IMR-90 (cell line): ENCODE measurements at regions not wholly inside any gene's neighbourhood (a gene's known extent, or its start where the extent isn't known, plus 50 kb on each side); places are given as distances from the start of the nearest gene placed in this dataset.

Source experiments
- ATAC-seq: fragments of 200-7000 bp; cut with Tn5 transposase; 2 replicates; pipeline ENCODE4 v1.9.1; 2020; ENCODE audit warnings: low read depth, mild to moderate bottlenecking, moderate library complexity
- BruUV-seq: library from RNA; stranded (reverse); fragments of 400-500 nt; replicated peaks from 2 replicates; lab custom pipeline; 2021; lab: Mats Ljungman, UMichigan
- CTCF ChIA-PET: fragments of 300-600 bp; formaldehyde crosslinking; extraction: SDS; loops from one replicate; lab custom pipeline; 2021; ENCODE audit warnings: antibody characterized with exemption; lab: Yijun Ruan, JAX
- POLR2A ChIA-PET: fragments of 300-600 bp; sonication (Branson Sonifier 250); formaldehyde crosslinking; loops from one replicate; lab custom pipeline; 2022; ENCODE audit warnings: antibody characterized with exemption; ENCODE audit not compliant: unreplicated experiment; lab: Charles Lee
- DNase-seq: peaks from one replicate; pipeline ENCODE4 v3.0.0; 2013
- H2AFZ ChIP-seq: replicated peaks from 2 replicates; pipeline ENCODE3; 2013; ENCODE audit warnings: low read length, mild to moderate bottlenecking; ENCODE audit not compliant: poor library complexity
- H2AK5ac ChIP-seq: 2 replicates; pipeline ENCODE4 v1.6.1; 2013; ENCODE audit warnings: low read depth, low read length, inconsistent platforms
- H2AK9ac ChIP-seq: replicated peaks from 2 replicates; pipeline ENCODE3; 2013; ENCODE audit warnings: mild to moderate bottlenecking, low read depth, low read length, moderate library complexity; ENCODE audit not compliant: poor library complexity
- H2BK120ac ChIP-seq: 2 replicates; pipeline ENCODE4 v1.6.1; 2013; ENCODE audit warnings: low read depth, low read length, inconsistent platforms
- H2BK15ac ChIP-seq: 3 replicates; pipeline ENCODE4 v1.6.1; 2013; ENCODE audit warnings: low read depth, low read length, inconsistent platforms
- H2BK20ac ChIP-seq: 2 replicates; pipeline ENCODE4 v1.6.1; 2013; ENCODE audit warnings: low read depth, mild to moderate bottlenecking, inconsistent platforms, low read length, moderate library complexity
- H2BK5ac ChIP-seq: 2 replicates; pipeline ENCODE4 v1.6.1; 2013; ENCODE audit warnings: mild to moderate bottlenecking, low read depth, low read length, inconsistent platforms; ENCODE audit not compliant: poor library complexity, severe bottlenecking
- H3K14ac ChIP-seq: replicated peaks from 2 replicates; pipeline ENCODE4 v1.6.1; 2013; ENCODE audit warnings: low read depth, low read length, inconsistent platforms
- H3K18ac ChIP-seq: 2 replicates; pipeline ENCODE4 v1.6.1; 2013; ENCODE audit warnings: low read depth, low read length, control low read depth
- H3K23ac ChIP-seq: 2 replicates; pipeline ENCODE4 v1.6.1; 2013; ENCODE audit warnings: low read depth, low read length, inconsistent platforms
- H3K27ac ChIP-seq: 2 replicates; pipeline ENCODE4 v1.5.1; 2013; ENCODE audit warnings: mild to moderate bottlenecking, control low read depth, low read length; ENCODE audit not compliant: insufficient read depth
- H3K27me3 ChIP-seq: 2 replicates; pipeline ENCODE4 v1.6.1; 2013; ENCODE audit warnings: low read length; ENCODE audit not compliant: control insufficient read depth, insufficient read depth
- H3K36me3 ChIP-seq: 2 replicates; pipeline ENCODE4 v1.6.1; 2013; ENCODE audit warnings: low read length, mixed read lengths; ENCODE audit not compliant: control insufficient read depth, insufficient read depth
- H3K4ac ChIP-seq: 2 replicates; pipeline ENCODE4 v1.6.1; 2013; ENCODE audit warnings: low read depth, low read length, inconsistent platforms
- H3K4me1 ChIP-seq: 2 replicates; pipeline ENCODE4 v1.6.1; 2013; ENCODE audit warnings: low read length, mixed read lengths; ENCODE audit not compliant: control insufficient read depth, insufficient read depth
- H3K4me2 ChIP-seq: 2 replicates; pipeline ENCODE4 v1.6.1; 2013; ENCODE audit warnings: low read depth, mild to moderate bottlenecking, control low read depth, low read length, moderate library complexity
- H3K4me3 ChIP-seq: 2 replicates; pipeline ENCODE4 v1.5.1; 2013; ENCODE audit warnings: low read depth, mild to moderate bottlenecking, control low read depth, low read length, moderate library complexity; ENCODE audit not compliant: insufficient read depth
- H3K56ac ChIP-seq: 2 replicates; pipeline ENCODE4 v1.6.1; 2013; ENCODE audit warnings: low read length, inconsistent platforms; ENCODE audit not compliant: insufficient read depth; ENCODE audit errors: extremely low read depth
- H3K79me1 ChIP-seq, 2 experiments: 2 replicates each; pipeline ENCODE4 v1.6.1; 2013; ENCODE audit warnings: low read length in 2 of 2, inconsistent platforms in 1 of 2, low read depth in 1 of 2
- H3K9ac ChIP-seq: 2 replicates; pipeline ENCODE4 v1.6.1; 2013; ENCODE audit warnings: low read depth, low read length, control low read depth
- H3K9me1 ChIP-seq: 2 replicates; pipeline ENCODE4 v1.6.1; 2013; ENCODE audit warnings: low read length, inconsistent platforms; ENCODE audit not compliant: insufficient read depth
- H3K9me3 ChIP-seq: 2 replicates; pipeline ENCODE4 v1.6.1; 2013; ENCODE audit warnings: low read length; ENCODE audit not compliant: control insufficient read depth, insufficient read depth
- H4K20me1 ChIP-seq: 2 replicates; pipeline ENCODE4 v1.6.1; 2013; ENCODE audit warnings: low read length, inconsistent platforms; ENCODE audit not compliant: insufficient read depth
- H4K5ac ChIP-seq: 2 replicates; pipeline ENCODE4 v1.6.1; 2013; ENCODE audit warnings: mild to moderate bottlenecking, low read depth, low read length, control low read depth
- H4K8ac ChIP-seq, 2 experiments: 2 replicates each; pipeline ENCODE4 v1.6.1; 2013; ENCODE audit warnings: low read depth in 2 of 2, low read length in 2 of 2, control low read depth in 1 of 2, inconsistent platforms in 1 of 2
- H4K91ac ChIP-seq: 2 replicates; pipeline ENCODE4 v1.6.1; 2013; ENCODE audit warnings: low read depth, low read length, inconsistent platforms; ENCODE audit not compliant: insufficient read depth
- BHLHE40 ChIP-seq: fragments of 150-350 bp; IDR thresholded peaks from 2 replicates; pipeline ENCODE4 v1.6.1; 2016; ENCODE audit warnings: mild to moderate bottlenecking, low read depth, low read length
- CTCF ChIP-seq: conservative IDR thresholded peaks from 2 replicates; pipeline ENCODE4 v1.5.1; 2012; ENCODE audit warnings: mild to moderate bottlenecking, low read depth, low read length, improper control_type of control experiment
- FOS ChIP-seq: fragments of 150-350 bp; IDR thresholded peaks from 2 replicates; pipeline ENCODE4 v1.6.1; 2016; ENCODE audit warnings: low read depth, low read length
- MAFK ChIP-seq: IDR thresholded peaks from 2 replicates; pipeline ENCODE4 v1.6.1; 2012; ENCODE audit warnings: low read depth, low read length, improper control_type of control experiment
- MAZ ChIP-seq: IDR thresholded peaks from 2 replicates; pipeline ENCODE4 v1.6.1; 2012; ENCODE audit warnings: low read depth, mild to moderate bottlenecking, low read length, improper control_type of control experiment, moderate library complexity, borderline replicate concordance
- NFE2L2 ChIP-seq: fragments of 150-350 bp; IDR thresholded peaks from 2 replicates; pipeline ENCODE4 v1.6.1; 2016; ENCODE audit warnings: low read depth, mild to moderate bottlenecking, low read length
- POLR2A ChIP-seq: IDR thresholded peaks from 2 replicates; pipeline ENCODE4 v1.6.1; 2012; ENCODE audit warnings: mild to moderate bottlenecking, low read depth, low read length
- RAD21 ChIP-seq: IDR thresholded peaks from 2 replicates; pipeline ENCODE4 v1.6.1; 2012; ENCODE audit warnings: low read length, improper control_type of control experiment
- RCOR1 ChIP-seq: IDR thresholded peaks from 2 replicates; pipeline ENCODE4 v1.6.1; 2012; ENCODE audit warnings: mild to moderate bottlenecking, low read length, improper control_type of control experiment; ENCODE audit not compliant: insufficient replicate concordance
- RFX5 ChIP-seq: IDR thresholded peaks from 2 replicates; pipeline ENCODE4 v1.8.0; 2012; ENCODE audit warnings: low read depth, mild to moderate bottlenecking, low read length, moderate library complexity
- SMC3 ChIP-seq: fragments of 150-350 bp; IDR thresholded peaks from 2 replicates; pipeline ENCODE4 v1.6.1; 2016; ENCODE audit warnings: low read depth, mild to moderate bottlenecking, antibody characterized with exemption, low read length, moderate library complexity
- USF2 ChIP-seq: fragments of 150-350 bp; IDR thresholded peaks from 2 replicates; pipeline ENCODE4 v1.6.1; 2017; ENCODE audit warnings: mild to moderate bottlenecking, antibody characterized with exemption, low read length, low read depth
- WGBS, 2 experiments: methylation state at CpG; one replicate each; pipeline versions ENCODE4 v1.1.5 to v1.1.7; 2013; ENCODE audit warnings: missing lambda C conversion rate in 2 of 2; ENCODE audit not compliant: insufficient read length in 1 of 2; ENCODE audit errors: extremely low coverage in 2 of 2; 5-methylcytosine and 5-hydroxymethylcytosine counted together
- dilution Hi-C: fragments of 300-500 bp; cut with HindIII; formaldehyde crosslinking; loops from one replicate; pipeline ENCODE4 v1.14.3; 2018; ENCODE audit warnings: low sequenced_read_pairs; ENCODE audit not compliant: unreplicated experiment
- in situ Hi-C: fragments of 300-500 bp; cut with MboI; formaldehyde crosslinking; loops from 3 replicates; pipeline ENCODE4 v1.14.3; 2019; ENCODE audit warnings: low sequenced_read_pairs, inconsistent platforms, mixed read lengths
- intact Hi-C: fragments of 100-400 bp; cut with micrococcal nuclease; formaldehyde crosslinking; loops from 2 replicates; pipeline ENCODE4 v1.10.0; 2022
- TF ChIP-seq, protein P1 (sequence below): fragments of 150-350 bp; IDR thresholded peaks from 2 replicates; pipeline ENCODE4 v1.6.1; 2016; ENCODE audit warnings: low read depth, mild to moderate bottlenecking, low read length, moderate library complexity, borderline replicate concordance

DNA sequence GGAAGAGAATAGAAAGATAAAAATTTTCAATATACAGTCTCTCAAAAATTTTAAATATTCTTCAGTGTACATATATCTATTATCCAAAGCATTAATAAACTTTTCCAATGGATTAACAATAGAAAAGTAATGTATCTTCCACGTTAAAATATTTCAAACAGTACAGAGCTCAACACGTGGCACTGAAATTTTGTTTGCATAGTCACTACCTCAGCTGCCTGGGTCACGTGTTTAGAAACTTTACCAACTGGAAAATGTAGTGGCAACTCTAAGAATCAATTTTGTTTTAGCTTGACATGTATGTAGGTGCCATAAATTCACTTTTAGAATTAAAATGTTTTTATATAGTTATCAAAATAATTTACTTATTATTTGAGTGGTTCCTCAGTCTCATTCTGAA is 85.3 kb downstream of the CNTN3 start:
- Histone ChIP-seq H3K23ac (no peak overlapping the region), H2AK5ac (no peak overlapping the region), H3K4me2 (no peak overlapping the region), H2AK9ac (no peak overlapping the region), H3K27ac (no peak overlapping the region), H3K4me1 (peaks cover 12% of the 10 kb centered on the region; the same call in 1 of the 2 replicates), H3K9ac (no peak overlapping the region), H3K4me3 (no peak overlapping the region), H2AFZ (no peak overlapping the region), H3K27me3 (no peaks in the 10 kb centered on the region), H3K56ac (no peak overlapping the region), H4K8ac (no peak overlapping the region), H3K18ac (no peak overlapping the region), H4K91ac (no peak overlapping the region), H2BK120ac (no peak overlapping the region), H4K5ac (no peak overlapping the region), H3K14ac (no peak overlapping the region), H3K9me3 (no peaks in the 10 kb centered on the region), H3K9me1 (no peaks in the 10 kb centered on the region), H4K20me1 (no peaks in the 10 kb centered on the region), H2BK5ac (no peak overlapping the region), H2BK20ac (no peak overlapping the region), H3K4ac (no peak overlapping the region), H3K36me3 (no peaks in the 10 kb centered on the region), H2BK15ac (no peak overlapping the region), H3K79me1 (peaks cover 0 to 7% of the 10 kb centered on the region in 2 experiments; a peak in 2 of 4 replicates)
- ATAC-seq: no peak
- no CpG with 5 or more reads among the region's 3 CpGs for WGBS, 2 experiments
- ChIA-PET CTCF (no interaction called here), POLR2A (no interaction called here)
- no peak for DNase-seq
- no TSS peak for BruUV-seq
- no peak for TF ChIP-seq BHLHE40
- TF ChIP-seq USF2: no peak
- no peak for TF ChIP-seq POLR2A
- TF ChIP-seq FOS: no peak
- TF ChIP-seq, protein P1, sequence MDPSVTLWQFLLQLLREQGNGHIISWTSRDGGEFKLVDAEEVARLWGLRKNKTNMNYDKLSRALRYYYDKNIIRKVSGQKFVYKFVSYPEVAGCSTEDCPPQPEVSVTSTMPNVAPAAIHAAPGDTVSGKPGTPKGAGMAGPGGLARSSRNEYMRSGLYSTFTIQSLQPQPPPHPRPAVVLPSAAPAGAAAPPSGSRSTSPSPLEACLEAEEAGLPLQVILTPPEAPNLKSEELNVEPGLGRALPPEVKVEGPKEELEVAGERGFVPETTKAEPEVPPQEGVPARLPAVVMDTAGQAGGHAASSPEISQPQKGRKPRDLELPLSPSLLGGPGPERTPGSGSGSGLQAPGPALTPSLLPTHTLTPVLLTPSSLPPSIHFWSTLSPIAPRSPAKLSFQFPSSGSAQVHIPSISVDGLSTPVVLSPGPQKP: no peak
- TF ChIP-seq MAZ: no peak
- no peak for TF ChIP-seq RFX5
- TF ChIP-seq CTCF: no peak
- TF ChIP-seq MAFK: no peak
- no peak for TF ChIP-seq SMC3
- no peak for TF ChIP-seq RCOR1
- no peak for TF ChIP-seq RAD21
- TF ChIP-seq NFE2L2: no peak
- intact Hi-C loops (no loop called here), in situ Hi-C loops (no loop called here), dilution Hi-C loops (no loop called here)
